ENCODE measurements at regions not wholly inside any gene's neighbourhood (a gene's known extent, or its start where the extent isn't known, plus 50 kb on each side); places are given as distances from the start of the nearest gene placed in this dataset.

GRCh38 chr6:145225500-145225899 lies 509.8 kb downstream of the EPM2A start:
- Histone ChIP-seq H3K4me1 (ENCODE audit: control insufficient read depth, low read length) (no peaks in the 10 kb centered on the region), H3K9me2 (replicated peaks; ENCODE audit: control insufficient read depth, low read length) (no peaks in the 10 kb centered on the region), H3K4me3 (ENCODE audit: low read length) (no peak overlapping the region), H3K36me3 (ENCODE audit: control insufficient read depth, low read length) (no peaks in the 10 kb centered on the region), H3F3A (ENCODE audit: control insufficient read depth, insufficient read depth) (no peaks in the 10 kb centered on the region), H3K27ac (ENCODE audit: low read depth, low read length) (no peak overlapping the region), H3K9me3 (ENCODE audit: control insufficient read depth, insufficient read depth, low read length) (no peaks in the 10 kb centered on the region), H3K4me2 (ENCODE audit: low read length) (no peak overlapping the region), H3K27me3 (ENCODE audit: control insufficient read depth, low read length) (no peaks in the 10 kb centered on the region), H4K20me1 (ENCODE audit: control insufficient read depth, insufficient read depth, low read depth, low read length) (no peaks in the 10 kb centered on the region), H3K79me2 (ENCODE audit: control insufficient read depth, low read length) (no peaks in the 10 kb centered on the region)
- TF ChIP-seq CTCF (IDR thresholded peaks at IDR 0.05; ENCODE audit: low read depth, low read length, poor library complexity, severe bottlenecking) (no peak), EZH2phosphoT487 (IDR thresholded peaks at IDR 0.05; ENCODE audit: borderline replicate concordance, low read length) (no peak)

GRCh38 chr6:145227593-145227992 lies 507.7 kb downstream of the EPM2A start:
- no peak overlapping the region for H3K4me2 ChIP-seq (ENCODE audit: low read length)
- TF ChIP-seq EZH2phosphoT487 (IDR thresholded peaks at IDR 0.05; ENCODE audit: borderline replicate concordance, low read length), result no peak
- TF ChIP-seq CTCF (IDR thresholded peaks at IDR 0.05; ENCODE audit: low read depth, low read length, poor library complexity, severe bottlenecking), result no peak
- H3K9me2 ChIP-seq (replicated peaks; ENCODE audit: control insufficient read depth, low read length), result no peaks in the 10 kb centered on the region
- no peaks in the 10 kb centered on the region for H3K9me3 ChIP-seq (ENCODE audit: control insufficient read depth, insufficient read depth, low read length)
- H4K20me1 ChIP-seq (ENCODE audit: control insufficient read depth, insufficient read depth, low read depth, low read length), result no peaks in the 10 kb centered on the region
- no peaks in the 10 kb centered on the region for H3K79me2 ChIP-seq (ENCODE audit: control insufficient read depth, low read length)
- H3F3A ChIP-seq (ENCODE audit: control insufficient read depth, insufficient read depth), result no peaks in the 10 kb centered on the region
- H3K36me3 ChIP-seq (ENCODE audit: control insufficient read depth, low read length), result no peaks in the 10 kb centered on the region
- no peaks in the 10 kb centered on the region for H3K27me3 ChIP-seq (ENCODE audit: control insufficient read depth, low read length)
- no peak overlapping the region for H3K27ac ChIP-seq (ENCODE audit: low read depth, low read length)
- no peaks in the 10 kb centered on the region for H3K4me1 ChIP-seq (ENCODE audit: control insufficient read depth, low read length)
- H3K4me3 ChIP-seq (ENCODE audit: low read length), result no peak overlapping the region

- Histone ChIP-seq H3K79me2 (ENCODE audit: control insufficient read depth, low read length) (no peaks in the 10 kb centered on the region), H3K9me2 (replicated peaks; ENCODE audit: control insufficient read depth, low read length) (no peaks in the 10 kb centered on the region), H3K4me1 (ENCODE audit: control insufficient read depth, low read length) (no peaks in the 10 kb centered on the region), H3K36me3 (ENCODE audit: control insufficient read depth, low read length) (no peaks in the 10 kb centered on the region), H3K4me3 (ENCODE audit: low read length) (no peak overlapping the region), H3K4me2 (ENCODE audit: low read length) (no peak overlapping the region), H3K27ac (ENCODE audit: low read depth, low read length) (no peak overlapping the region), H3K27me3 (ENCODE audit: control insufficient read depth, low read length) (no peaks in the 10 kb centered on the region), H4K20me1 (ENCODE audit: control insufficient read depth, insufficient read depth, low read depth, low read length) (no peaks in the 10 kb centered on the region), H3K9me3 (ENCODE audit: control insufficient read depth, insufficient read depth, low read length) (no peaks in the 10 kb centered on the region), H3F3A (ENCODE audit: control insufficient read depth, insufficient read depth) (no peaks in the 10 kb centered on the region)
- TF ChIP-seq CTCF (IDR thresholded peaks at IDR 0.05; ENCODE audit: low read depth, low read length, poor library complexity, severe bottlenecking) (no peak), EZH2phosphoT487 (IDR thresholded peaks at IDR 0.05; ENCODE audit: borderline replicate concordance, low read length) (no peak)
Observed at GRCh38 chr6:145228962-145229582, 506.2 kb downstream of the EPM2A start.
